HL-60 (cell line): ENCODE measurements at regions not wholly inside any gene's neighbourhood (a gene's known extent, or its start where the extent isn't known, plus 50 kb on each side); places are given as distances from the start of the nearest gene placed in this dataset.

Experiments
- CTCF ChIP-seq: IDR thresholded peaks from one replicate; pipeline ENCODE4 v1.5.1; 2011; ENCODE audit warnings: low read length, control low read depth, inconsistent platforms; ENCODE audit not compliant: insufficient read depth
- REST ChIP-seq: IDR thresholded peaks from 2 replicates; pipeline ENCODE4 v1.6.1; 2012; ENCODE audit warnings: low read depth; ENCODE audit not compliant: insufficient replicate concordance
- SPI1 ChIP-seq: IDR thresholded peaks from 2 replicates; pipeline ENCODE4 v1.6.1; 2012; ENCODE audit warnings: low read depth, mild to moderate bottlenecking, borderline replicate concordance

GRCh38 chr2:196510246-196510645 lies 129.3 kb upstream of the CCDC150 start:
- TF ChIP-seq REST (no peak), CTCF (no peak), SPI1 (no peak)
